ENCODE measurements at regions not wholly inside any gene's neighbourhood (a gene's known extent, or its start where the extent isn't known, plus 50 kb on each side); places are given as distances from the start of the nearest gene placed in this dataset.

DNA sequence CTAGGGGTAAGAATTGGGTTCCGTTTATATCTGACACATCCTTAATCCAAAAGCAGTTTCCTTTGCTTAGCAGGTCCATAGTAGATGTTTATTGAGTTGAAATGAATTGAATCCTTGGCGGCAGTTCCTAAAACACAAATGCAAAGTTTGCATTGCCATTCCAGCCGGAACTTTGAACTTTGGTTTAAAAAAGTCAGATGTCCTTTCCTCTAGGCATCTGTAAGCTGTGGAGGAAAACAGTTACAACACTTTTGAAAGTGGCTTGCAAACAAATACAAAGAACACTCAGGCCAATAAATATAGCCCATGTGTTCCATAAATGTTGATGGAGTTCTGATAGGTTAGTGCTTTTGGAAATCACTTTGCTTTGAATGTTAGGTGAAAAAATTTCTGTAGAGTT is 374.7 kb upstream of the RARB start:
- no peak overlapping the region for H3K27ac ChIP-seq (replicated peaks)
- H3K27me3 ChIP-seq (ENCODE audit: insufficient read depth, poor library complexity, severe bottlenecking): no peaks in the 10 kb centered on the region
- no peak overlapping the region for H3K4me3 ChIP-seq (replicated peaks; ENCODE audit: insufficient read depth, low read length)
- TF ChIP-seq, protein P1, sequence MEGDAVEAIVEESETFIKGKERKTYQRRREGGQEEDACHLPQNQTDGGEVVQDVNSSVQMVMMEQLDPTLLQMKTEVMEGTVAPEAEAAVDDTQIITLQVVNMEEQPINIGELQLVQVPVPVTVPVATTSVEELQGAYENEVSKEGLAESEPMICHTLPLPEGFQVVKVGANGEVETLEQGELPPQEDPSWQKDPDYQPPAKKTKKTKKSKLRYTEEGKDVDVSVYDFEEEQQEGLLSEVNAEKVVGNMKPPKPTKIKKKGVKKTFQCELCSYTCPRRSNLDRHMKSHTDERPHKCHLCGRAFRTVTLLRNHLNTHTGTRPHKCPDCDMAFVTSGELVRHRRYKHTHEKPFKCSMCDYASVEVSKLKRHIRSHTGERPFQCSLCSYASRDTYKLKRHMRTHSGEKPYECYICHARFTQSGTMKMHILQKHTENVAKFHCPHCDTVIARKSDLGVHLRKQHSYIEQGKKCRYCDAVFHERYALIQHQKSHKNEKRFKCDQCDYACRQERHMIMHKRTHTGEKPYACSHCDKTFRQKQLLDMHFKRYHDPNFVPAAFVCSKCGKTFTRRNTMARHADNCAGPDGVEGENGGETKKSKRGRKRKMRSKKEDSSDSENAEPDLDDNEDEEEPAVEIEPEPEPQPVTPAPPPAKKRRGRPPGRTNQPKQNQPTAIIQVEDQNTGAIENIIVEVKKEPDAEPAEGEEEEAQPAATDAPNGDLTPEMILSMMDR (IDR thresholded peaks at IDR 0.05; ENCODE audit: insufficient read depth, low read length): no peak
- no peak for TF ChIP-seq GABPA (IDR thresholded peaks at IDR 0.05; ENCODE audit: low read depth)
- no peak for TF ChIP-seq POLR2AphosphoS5 (IDR thresholded peaks at IDR 0.05; ENCODE audit: low read depth)
- no peak for TF ChIP-seq SPI1 (IDR thresholded peaks at IDR 0.05; ENCODE audit: borderline replicate concordance, low read depth)
- TF ChIP-seq, protein P2, sequence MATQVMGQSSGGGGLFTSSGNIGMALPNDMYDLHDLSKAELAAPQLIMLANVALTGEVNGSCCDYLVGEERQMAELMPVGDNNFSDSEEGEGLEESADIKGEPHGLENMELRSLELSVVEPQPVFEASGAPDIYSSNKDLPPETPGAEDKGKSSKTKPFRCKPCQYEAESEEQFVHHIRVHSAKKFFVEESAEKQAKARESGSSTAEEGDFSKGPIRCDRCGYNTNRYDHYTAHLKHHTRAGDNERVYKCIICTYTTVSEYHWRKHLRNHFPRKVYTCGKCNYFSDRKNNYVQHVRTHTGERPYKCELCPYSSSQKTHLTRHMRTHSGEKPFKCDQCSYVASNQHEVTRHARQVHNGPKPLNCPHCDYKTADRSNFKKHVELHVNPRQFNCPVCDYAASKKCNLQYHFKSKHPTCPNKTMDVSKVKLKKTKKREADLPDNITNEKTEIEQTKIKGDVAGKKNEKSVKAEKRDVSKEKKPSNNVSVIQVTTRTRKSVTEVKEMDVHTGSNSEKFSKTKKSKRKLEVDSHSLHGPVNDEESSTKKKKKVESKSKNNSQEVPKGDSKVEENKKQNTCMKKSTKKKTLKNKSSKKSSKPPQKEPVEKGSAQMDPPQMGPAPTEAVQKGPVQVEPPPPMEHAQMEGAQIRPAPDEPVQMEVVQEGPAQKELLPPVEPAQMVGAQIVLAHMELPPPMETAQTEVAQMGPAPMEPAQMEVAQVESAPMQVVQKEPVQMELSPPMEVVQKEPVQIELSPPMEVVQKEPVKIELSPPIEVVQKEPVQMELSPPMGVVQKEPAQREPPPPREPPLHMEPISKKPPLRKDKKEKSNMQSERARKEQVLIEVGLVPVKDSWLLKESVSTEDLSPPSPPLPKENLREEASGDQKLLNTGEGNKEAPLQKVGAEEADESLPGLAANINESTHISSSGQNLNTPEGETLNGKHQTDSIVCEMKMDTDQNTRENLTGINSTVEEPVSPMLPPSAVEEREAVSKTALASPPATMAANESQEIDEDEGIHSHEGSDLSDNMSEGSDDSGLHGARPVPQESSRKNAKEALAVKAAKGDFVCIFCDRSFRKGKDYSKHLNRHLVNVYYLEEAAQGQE (IDR thresholded peaks at IDR 0.05; ENCODE audit: insufficient replicate concordance, low read depth): no peak
- DNase-seq (ENCODE audit: low read depth in 1 of 2, low spot score in 1 of 2): no peak

DNA sequence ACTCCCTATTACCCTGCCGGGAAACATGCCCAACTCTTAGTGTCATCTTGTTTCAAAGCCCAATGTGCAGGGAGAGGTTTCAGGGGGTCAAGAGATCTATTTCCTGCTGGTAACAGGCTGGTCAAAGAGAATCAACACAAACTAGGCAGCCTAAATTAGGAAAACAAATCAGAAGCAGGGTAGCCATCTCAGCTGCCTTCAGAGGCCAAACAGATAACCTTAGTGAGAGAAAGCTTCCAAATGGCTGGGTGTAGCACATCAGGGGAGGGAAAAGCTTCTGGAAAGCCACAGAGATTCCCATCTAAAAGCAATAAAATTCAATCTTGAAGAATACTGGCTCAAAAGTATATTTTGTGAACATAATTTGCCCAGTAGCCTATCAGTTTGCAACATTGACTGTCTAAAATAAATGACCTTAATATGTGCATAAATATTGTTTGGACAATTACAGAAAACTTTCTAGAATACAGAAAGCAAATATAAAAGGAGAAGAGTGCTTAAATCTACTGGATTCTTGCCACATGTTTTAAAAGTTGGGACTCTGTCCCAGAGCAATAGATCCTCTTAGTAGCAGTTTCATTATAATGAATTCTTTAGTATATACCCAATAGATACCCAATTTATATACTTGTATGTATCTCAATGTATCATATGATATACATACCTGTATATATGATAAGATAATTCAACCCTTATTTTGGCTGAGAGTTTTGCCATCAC is 371.9 kb upstream of the RARB start:
- TF ChIP-seq SPI1 (IDR thresholded peaks at IDR 0.05; ENCODE audit: borderline replicate concordance, low read depth): no peak
- no peak for TF ChIP-seq POLR2AphosphoS5 (IDR thresholded peaks at IDR 0.05; ENCODE audit: low read depth)
- TF ChIP-seq GABPA (IDR thresholded peaks at IDR 0.05; ENCODE audit: low read depth): no peak
- TF ChIP-seq, protein P2 (IDR thresholded peaks at IDR 0.05; ENCODE audit: insufficient replicate concordance, low read depth): no peak
- TF ChIP-seq, protein P1 (IDR thresholded peaks at IDR 0.05; ENCODE audit: insufficient read depth, low read length): no peak
- no peak overlapping the region for H3K4me3 ChIP-seq (replicated peaks; ENCODE audit: insufficient read depth, low read length)
- no peak for DNase-seq (ENCODE audit: low read depth in 1 of 2, low spot score in 1 of 2)
- no peaks in the 10 kb centered on the region for H3K27me3 ChIP-seq (ENCODE audit: insufficient read depth, poor library complexity, severe bottlenecking)
- no peak overlapping the region for H3K27ac ChIP-seq (replicated peaks)

DNA sequence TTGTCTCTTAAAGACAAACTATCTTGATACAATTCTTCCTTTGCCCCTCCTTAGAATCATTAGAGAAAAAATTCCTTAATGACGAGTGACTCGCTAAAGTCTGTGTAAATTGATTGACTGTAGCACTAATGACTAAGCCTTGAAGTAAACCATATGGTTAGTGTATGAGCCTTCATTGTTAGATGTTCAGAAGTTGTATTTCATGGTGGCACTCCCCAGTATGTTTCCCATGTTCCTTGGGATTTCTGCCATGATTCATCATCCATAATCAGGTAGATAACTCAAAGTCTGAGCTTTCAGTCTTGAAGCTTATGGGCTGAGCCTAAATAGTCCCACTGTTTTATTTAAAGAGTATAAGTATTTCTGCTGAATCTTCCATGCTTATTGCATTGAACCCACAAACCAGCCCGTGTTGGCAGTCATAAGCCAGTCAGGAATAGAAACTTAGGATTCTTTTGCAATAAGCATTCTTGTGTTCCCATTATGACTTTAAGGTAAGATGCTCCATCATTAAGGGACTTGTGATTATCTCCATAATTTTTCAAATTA is 371.2 kb upstream of the RARB start:
- Histone ChIP-seq H3K4me3 (replicated peaks; ENCODE audit: insufficient read depth, low read length) (no peak overlapping the region), H3K27ac (replicated peaks) (no peak overlapping the region), H3K27me3 (ENCODE audit: insufficient read depth, poor library complexity, severe bottlenecking) (no peaks in the 10 kb centered on the region)
- TF ChIP-seq GABPA (IDR thresholded peaks at IDR 0.05; ENCODE audit: low read depth): no peak
- TF ChIP-seq, protein P2 (IDR thresholded peaks at IDR 0.05; ENCODE audit: insufficient replicate concordance, low read depth): no peak
- TF ChIP-seq SPI1 (IDR thresholded peaks at IDR 0.05; ENCODE audit: borderline replicate concordance, low read depth): no peak
- TF ChIP-seq POLR2AphosphoS5 (IDR thresholded peaks at IDR 0.05; ENCODE audit: low read depth): no peak
- TF ChIP-seq, protein P1 (IDR thresholded peaks at IDR 0.05; ENCODE audit: insufficient read depth, low read length): no peak
- DNase-seq (ENCODE audit: low read depth in 1 of 2, low spot score in 1 of 2): no peak
